A204.1 (cell line): ENCODE measurements at regions not wholly inside any gene's neighbourhood (a gene's known extent, or its start where the extent isn't known, plus 50 kb on each side); places are given as distances from the start of the nearest gene placed in this dataset.
"Not testable (repeated sequence)": the region's sequence is repeated elsewhere in the genome, so short reads cannot be mapped to it uniquely, and the experiment has no call there.

Experiments
- FAIRE-seq: peaks from 2 replicates; lab custom pipeline; 2012; peaks lifted over from hg19 to GRCh38; lab: Jason Lieb, UNC

- FAIRE-seq: no peak
Measured at GRCh38 chr15:91356083-91356482, 256.0 kb downstream of the SV2B start.

- FAIRE-seq: no peak
Measured at GRCh38 chr15:91357011-91357410, 257.0 kb downstream of the SV2B start.

GRCh38 chr15:91357486-91357885 lies 257.4 kb downstream of the SV2B start:
- FAIRE-seq: no peak

GRCh38 chr15:91358405-91358804 lies 258.3 kb downstream of the SV2B start:
- FAIRE-seq: no peak

- not testable (repeated sequence) for FAIRE-seq
Measured at GRCh38 chr15:91361696-91362095, 261.6 kb downstream of the SV2B start.

GRCh38 chr15:91366111-91366510 lies 266.1 kb downstream of the SV2B start:
- FAIRE-seq: no peak

- no peak for FAIRE-seq
Measured at GRCh38 chr15:91368611-91369010, 268.6 kb downstream of the SV2B start.

- no peak for FAIRE-seq
Measured at GRCh38 chr15:91369823-91370222, 269.8 kb downstream of the SV2B start.

GRCh38 chr15:91371345-91371744 lies 271.3 kb downstream of the SV2B start:
- FAIRE-seq: not testable (repeated sequence)

GRCh38 chr15:91374336-91374735 lies 274.3 kb downstream of the SV2B start:
- FAIRE-seq: no peak

- no peak for FAIRE-seq
Measured at GRCh38 chr15:91376038-91376437, 276.0 kb downstream of the SV2B start.

- no peak for FAIRE-seq
Measured at GRCh38 chr15:91380114-91380513, 280.1 kb downstream of the SV2B start.

- no peak for FAIRE-seq
Measured at GRCh38 chr15:91383532-91383931, 283.5 kb downstream of the SV2B start.

GRCh38 chr15:91384189-91384730 lies 284.2 kb downstream of the SV2B start:
- FAIRE-seq: no peak

- FAIRE-seq: no peak
Measured at GRCh38 chr15:91385311-91385710, 285.3 kb downstream of the SV2B start.

GRCh38 chr15:91393186-91393585 lies 293.1 kb downstream of the SV2B start:
- no peak for FAIRE-seq

- no peak for FAIRE-seq
Measured at GRCh38 chr15:91400481-91400880, 300.4 kb downstream of the SV2B start.

GRCh38 chr15:91407269-91407889 lies 307.3 kb downstream of the SV2B start:
- FAIRE-seq: no peak

- FAIRE-seq: no peak
Measured at GRCh38 chr15:91408476-91409076, 308.5 kb downstream of the SV2B start.

- no peak for FAIRE-seq
Measured at GRCh38 chr15:91409387-91409786, 309.3 kb downstream of the SV2B start.

- FAIRE-seq: no peak
Measured at GRCh38 chr15:91411586-91411985, 311.5 kb downstream of the SV2B start.

GRCh38 chr15:91412138-91412928 lies 312.3 kb downstream of the SV2B start:
- FAIRE-seq: no peak

- FAIRE-seq: no peak
Measured at GRCh38 chr15:91413142-91413541, 313.1 kb downstream of the SV2B start.
